ENCODE measurements at regions not wholly inside any gene's neighbourhood (a gene's known extent, or its start where the extent isn't known, plus 50 kb on each side); places are given as distances from the start of the nearest gene placed in this dataset.

DNA sequence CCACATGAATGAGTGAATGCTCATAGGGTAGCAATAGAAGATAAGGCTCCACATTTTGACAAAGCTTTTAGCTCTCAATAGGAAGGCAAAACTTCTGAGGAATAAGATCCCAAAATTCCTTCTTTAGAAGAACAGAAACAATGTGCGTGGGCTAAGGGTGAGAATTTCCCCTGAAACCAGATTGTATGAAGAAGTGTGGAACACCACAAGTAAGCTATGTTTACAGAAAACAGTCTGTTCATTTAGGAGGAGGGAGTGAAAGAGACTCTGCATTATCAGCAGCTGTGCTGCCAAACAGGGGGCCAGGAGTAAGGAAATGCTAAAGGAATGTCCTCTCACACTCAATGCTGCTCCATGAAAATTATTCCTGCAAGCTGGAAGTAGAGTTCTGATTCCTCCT is 851.6 kb downstream of the CENPC start:
- DNase-seq (ENCODE audit: low read depth): no peak

DNA sequence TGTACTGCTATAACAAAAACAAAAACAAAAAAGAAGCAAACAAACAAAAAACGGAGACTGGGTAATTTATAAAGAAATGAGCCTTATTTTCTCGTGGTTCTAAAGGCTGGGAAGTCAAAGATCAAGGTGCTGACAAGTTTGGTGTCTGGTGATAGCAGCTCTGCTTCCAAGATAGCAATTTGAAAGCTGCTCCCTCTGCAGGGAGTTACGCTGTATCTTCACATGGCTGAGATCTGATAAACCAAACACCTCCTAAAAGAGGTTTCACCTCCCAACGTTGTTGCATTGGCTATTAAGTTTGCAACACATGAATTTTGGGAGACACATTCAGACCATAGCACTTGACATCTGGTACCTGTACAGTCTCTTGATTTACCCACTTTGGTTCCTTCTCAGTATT is 854.2 kb downstream of the CENPC start:
- no peak for DNase-seq (ENCODE audit: low read depth)

DNA sequence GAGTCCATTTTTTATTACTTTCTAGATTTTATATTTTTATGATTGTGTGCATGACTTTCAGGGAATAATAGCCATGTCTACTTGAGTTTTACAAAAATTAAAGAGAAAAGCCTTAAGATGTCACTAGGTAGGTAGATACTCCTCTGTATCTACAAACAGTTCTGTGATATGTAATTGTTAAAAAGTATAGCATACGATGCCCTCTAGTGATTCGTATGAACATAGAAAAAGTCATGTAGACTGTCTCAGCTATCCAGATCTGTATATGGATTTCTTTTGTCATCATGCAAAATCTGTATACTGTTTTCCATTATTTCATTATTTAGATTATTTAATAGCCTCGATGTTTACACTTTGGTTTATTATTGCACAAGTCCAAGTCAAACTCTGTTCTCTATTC is 856.6 kb downstream of the CENPC start:
- DNase-seq (ENCODE audit: low read depth): no peak

DNA sequence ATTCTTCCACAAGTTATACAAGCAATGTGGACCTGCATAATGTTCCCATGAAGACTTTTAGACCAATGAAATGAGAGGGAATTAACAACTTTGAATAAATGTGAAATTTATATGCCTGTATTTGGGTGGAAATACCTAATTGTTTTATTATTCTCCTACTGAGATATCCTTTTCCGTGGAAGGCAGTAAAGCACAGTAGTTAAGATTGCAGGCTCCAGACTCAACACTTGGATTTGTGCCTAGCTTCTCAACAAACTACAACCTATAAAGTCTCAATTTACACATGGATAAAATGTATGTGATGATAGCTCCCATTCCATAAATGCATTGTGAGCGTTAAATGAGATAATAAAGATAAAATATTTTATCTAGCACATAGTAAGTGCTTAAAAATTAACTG is 857.8 kb downstream of the CENPC start:
- no peak for DNase-seq (ENCODE audit: low read depth)

- no peak for DNase-seq (ENCODE audit: low read depth)
Observed at GRCh38 chr4:66681962-66682361, 863.3 kb downstream of the CENPC start.

DNA sequence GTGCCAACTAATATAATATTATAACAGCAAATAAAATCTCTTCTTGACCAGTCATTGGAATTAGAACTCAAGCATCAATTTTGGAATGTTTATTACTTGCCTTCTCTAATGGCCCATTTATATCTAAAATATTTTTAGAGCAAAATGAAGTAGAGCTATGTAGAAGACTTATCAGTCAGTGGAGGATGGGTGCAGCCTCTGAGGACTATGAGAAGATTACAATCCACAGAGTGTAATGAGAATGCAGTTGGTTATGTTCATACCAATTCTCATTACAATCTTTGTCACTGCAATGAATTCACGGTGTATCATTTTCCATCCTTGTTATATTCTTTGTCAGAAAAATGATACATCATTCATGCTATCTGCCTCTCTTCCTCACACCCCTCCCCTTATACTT is 878.1 kb downstream of the CENPC start:
- DNase-seq (ENCODE audit: low read depth): no peak

DNA sequence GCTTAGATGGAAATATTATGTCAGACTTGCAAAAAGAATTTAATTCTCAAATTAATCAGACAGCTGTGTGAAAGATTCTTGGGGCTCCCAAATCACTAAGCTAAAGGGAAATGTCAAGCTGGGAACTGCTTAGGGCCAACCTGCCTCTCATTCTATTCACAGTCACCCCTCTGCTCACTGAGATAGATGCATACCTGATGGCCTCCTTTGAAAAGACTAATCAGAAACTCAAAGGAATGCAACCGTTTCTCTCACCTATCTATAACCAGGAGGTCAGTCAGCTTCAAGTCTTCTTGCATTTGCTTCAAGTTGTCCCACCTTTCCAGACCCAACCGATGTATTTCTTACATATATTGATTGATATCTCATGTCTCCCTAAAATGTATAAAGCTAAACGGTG is 882.7 kb downstream of the CENPC start:
- no peak for DNase-seq (ENCODE audit: low read depth)

- no peak for DNase-seq (ENCODE audit: low read depth)
Observed at GRCh38 chr4:66658809-66659208, 886.5 kb downstream of the CENPC start.

DNA sequence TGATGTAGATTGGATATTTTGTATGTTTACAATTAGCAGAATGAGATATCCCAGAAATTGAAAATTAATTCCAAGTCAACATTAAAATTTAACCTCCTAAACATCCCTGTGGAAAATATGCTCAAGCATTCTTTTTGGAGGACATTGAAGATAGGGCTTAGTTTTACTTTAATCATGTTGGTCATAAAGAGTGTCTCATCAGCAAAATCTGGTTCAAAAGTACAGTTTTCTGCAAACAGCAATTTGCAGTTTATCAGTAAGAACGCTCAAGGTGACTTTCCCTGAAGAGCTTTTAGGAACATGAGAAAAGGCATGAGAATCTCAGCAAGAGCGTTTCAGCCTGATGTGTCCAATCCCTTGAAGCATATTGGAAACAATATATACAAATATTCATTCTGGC is 889.8 kb downstream of the CENPC start:
- no peak for DNase-seq (ENCODE audit: low read depth)

GRCh38 chr4:66653937-66654336 is 891.4 kb downstream of the CENPC start:
- no peak for DNase-seq (ENCODE audit: low read depth)

DNA sequence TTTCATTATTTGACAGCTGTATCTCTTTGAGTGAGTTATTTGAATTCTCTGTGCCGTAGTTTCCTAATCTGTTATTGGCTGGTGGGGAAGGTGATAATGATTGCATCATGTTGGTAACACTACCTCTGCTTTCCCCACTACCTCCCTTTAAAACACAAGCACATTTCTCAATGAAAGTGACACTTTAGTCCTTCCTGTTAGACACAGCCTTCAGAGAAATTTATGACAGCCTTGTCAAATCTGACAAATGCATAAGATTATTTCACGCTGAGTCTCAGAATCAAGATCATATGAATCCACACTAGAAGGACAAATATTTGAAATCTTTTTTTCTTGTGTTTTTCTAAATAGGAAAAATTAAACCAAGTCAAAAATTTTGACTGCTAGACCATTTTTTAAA is 896.1 kb downstream of the CENPC start:
- no peak for DNase-seq (ENCODE audit: low read depth)

DNA sequence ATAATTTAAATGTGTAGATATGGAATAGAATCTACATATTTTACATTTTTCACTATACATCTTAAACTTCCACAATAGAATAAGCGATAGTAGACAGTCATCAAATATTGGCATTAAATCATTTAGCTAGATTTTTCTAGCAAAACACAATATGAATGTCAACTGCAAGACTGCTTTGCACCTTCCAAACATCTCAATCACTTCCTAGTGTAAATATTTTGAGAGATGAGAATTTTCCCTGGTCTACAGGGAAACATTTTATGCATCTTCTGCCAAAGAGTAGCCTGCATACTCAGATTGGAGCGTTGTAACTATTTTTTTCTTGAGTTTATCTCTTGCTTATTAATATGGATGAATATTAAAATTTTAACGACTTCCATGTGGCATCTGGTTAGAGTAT is 897.4 kb downstream of the CENPC start:
- DNase-seq (ENCODE audit: low read depth): no peak

- DNase-seq (ENCODE audit: low read depth): no peak
Observed at GRCh38 chr4:66647476-66647875, 897.8 kb downstream of the CENPC start.

DNA sequence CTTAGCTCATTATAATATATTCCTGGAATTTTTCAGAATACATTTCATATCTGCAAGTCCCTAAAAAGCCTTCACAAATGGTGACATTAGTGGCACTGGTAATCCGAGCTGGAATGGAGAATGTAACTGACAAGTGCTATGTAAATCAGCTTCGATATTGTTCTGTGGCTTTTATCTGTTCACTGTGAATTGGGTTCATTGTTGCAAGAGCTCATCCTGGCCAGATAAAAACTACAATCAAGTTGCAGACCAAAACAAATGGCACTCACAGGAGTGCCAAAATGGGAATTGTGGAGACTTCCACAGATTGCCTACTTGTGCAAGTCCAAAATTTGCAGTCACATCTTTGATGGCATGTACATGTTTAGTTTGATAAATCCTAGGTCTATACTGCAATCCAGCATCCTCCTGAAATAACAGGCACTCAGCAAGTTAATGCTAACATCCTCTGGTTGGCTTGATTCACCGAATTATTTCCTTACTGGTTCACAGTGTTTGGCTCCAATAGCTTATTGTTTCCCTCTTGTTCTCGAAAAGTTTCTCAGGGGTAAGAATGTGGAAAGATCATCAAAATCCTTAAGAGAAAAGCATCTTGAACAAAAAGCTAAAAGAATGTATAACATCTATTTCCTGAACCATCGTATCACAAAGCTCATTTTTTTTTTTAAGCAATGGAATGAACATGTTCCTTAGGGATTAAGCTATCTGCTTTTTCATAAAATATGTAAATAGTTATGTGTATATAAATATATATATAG is 904.9 kb downstream of the CENPC start:
- DNase-seq (ENCODE audit: low read depth): no peak

DNA sequence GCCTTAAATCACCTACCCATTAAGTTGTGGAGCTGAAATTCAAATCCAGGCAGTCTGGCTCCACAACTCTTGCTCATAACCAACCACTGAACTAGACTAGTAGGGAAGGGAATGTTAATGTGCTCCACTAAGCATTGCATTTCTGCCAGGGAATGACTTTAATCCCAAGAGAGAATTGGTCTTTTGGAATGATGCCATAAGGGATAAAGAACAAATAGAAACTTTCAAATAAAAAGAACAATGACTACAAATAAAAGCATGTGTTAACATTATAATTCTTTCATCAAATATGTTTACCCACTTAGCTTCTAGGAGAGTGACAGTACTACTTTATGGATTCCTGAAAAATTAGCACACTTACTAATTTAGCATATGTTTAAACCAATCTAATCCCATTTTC is 905.9 kb downstream of the CENPC start:
- no peak for DNase-seq (ENCODE audit: low read depth)

DNA sequence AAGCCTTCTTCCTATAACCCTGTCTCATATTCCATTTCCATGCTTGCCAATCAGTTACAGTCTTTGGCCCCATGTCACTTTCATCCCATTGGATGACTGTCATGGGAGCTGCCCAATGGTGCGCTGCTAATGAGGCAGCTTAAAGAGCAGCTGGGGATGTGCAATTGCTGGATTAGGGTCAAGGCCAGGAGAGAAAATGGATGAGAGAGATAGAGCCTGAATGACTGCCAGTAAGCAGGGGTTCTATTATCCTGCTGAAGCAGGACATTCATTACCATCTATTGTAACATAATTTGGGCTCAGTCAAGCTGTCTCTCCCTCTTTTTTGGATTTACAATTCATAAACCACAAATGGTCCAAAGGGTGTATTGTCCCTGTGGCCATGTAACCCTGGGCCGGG is 909.0 kb downstream of the CENPC start:
- no peak for DNase-seq (ENCODE audit: low read depth)

DNA sequence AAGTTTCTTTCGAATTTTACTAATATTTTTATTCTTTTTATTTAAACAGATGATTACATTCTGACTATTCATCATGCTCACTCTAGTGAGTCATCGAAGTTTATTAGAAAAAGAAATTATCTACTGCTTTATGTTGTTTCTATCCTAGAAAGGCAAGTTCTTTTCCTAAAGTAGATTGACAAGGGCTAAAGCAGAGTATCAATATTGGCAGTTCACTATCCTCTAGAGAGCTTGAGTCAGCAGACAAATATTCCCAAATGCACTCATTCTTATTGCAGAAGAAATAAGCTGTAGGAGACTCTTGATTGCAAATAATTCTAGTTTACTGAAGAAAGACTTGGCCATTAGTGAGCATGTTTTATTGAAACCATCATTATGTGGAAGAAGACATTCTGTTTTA is 911.8 kb downstream of the CENPC start:
- no peak for DNase-seq (ENCODE audit: low read depth)

DNA sequence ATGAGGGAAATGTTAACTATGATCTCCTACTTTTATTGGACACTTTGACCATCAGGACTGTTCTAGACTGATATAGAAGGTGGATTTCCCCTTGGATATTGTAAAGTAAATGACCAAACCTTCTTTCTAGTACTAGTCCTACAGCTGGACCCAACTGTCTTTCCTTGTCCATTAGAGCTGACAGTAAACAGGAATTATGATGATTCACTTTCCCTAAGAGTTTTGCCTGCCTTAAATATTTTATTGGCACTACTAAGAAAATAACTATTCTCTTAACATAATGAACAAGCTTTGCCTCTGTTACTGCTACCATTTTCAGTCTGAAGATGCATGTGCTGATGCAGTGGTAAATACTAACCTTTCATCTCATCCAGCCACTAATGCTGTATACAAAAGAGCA is 915.4 kb downstream of the CENPC start:
- no peak for DNase-seq (ENCODE audit: low read depth)

DNA sequence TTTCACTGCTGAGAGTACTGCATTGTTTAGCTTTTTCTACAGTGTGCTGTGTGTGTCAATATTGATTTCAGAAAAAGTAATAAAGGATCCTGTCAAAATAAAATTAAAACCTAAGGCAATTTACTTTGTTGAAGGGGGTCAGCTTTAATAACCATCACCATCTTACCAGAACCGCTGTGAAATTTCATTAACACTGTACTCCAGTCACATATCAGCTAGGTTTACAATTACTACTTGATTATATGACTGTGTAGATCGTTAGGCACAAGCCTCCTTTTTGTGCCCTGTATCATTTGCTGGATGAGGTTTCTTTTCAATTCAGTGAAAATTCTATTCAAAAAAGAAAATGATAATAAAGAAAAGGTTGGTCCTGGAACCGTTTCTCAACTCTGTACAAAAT is 917.2 kb downstream of the CENPC start:
- DNase-seq (ENCODE audit: low read depth): no peak

DNA sequence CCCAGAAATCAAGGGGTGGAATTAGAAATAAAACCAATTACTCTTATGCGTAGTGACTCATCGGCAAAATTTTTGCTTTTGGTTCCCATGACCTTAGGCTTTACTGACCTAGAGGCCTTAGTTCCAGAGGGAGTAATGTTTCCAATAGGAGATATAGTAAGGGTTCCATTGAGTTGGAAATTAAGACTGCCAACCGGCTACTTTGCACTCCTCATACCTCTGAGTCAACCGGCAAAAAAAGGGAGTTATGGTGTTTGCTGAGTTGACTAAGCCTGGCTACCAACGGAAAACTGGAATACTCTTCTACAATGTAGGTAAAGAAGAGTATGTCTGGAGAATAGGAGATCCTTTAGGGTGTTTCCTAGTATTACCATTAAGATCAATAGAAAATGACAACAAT is 919.8 kb downstream of the CENPC start:
- no peak for DNase-seq (ENCODE audit: low read depth)

GRCh38 chr4:66613591-66613990 is 931.7 kb downstream of the CENPC start:
- DNase-seq (ENCODE audit: low read depth): no peak

DNA sequence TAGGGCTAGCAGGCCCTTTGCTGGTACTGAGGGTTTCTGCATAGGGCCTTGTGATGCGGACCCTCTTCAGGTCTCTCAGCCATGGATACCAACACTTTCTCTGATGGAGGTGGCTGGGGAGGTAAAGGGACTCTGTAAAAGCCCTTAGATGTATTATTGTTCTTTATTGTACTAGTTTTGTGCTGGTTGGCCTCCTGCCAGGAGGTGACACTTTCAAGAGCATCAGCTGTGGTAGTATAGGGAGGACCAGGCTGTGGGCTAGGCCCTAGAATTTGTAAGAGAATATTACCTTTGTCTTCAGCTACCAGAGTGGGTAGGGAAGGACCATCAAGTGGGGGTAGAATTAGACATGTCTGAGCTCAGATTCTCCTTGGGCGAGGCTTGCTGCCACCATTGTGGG is 936.3 kb downstream of the CENPC start:
- no peak for DNase-seq (ENCODE audit: low read depth)

DNA sequence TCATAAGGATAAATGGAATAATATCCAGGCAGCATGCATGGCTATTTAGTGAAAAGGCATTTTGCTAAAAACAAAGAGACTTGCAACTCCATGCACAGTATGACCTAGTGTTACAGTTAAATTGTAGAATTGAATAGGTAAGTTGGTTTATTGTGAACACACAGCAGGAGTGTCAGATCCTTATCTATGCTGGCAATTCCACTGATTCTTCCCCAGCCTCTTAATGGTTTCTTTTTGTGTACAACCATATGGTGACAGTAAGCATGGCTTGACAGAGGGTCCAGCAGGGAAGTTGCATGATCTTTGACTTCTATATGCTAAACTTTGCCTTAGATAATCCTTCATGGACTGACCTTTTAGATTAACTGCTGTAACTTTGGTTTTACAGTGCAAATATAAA is 936.6 kb upstream of the EPHA5 start:
- DNase-seq (ENCODE audit: low read depth): no peak

DNA sequence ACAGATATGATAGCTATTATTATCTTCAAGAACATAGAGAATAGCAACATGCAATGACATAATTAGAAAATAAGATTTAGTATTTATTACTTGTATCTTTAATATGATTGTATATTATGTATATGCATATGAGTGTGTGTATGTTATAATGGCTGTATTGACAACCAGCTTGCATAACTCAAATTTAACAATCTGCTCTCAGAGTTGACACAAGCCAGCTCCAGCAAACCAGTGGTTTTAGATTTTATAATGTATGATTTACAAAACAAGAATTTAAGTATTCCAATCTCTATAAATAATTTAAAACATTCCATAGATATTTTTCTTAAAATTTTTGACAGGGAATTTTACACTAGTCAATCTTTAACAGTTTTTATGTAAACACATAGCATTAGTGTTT is 935.9 kb upstream of the EPHA5 start:
- no peak for DNase-seq (ENCODE audit: low read depth)

GRCh38 chr4:66604192-66604591 is 933.9 kb upstream of the EPHA5 start:
- DNase-seq (ENCODE audit: low read depth): no peak

All from stimulated activated CD8-positive, alpha-beta memory T cell treated with anti-CD3 and anti-CD28 coated beads, Interleukin-15, amount 100 ng/mL, for 24 hours (primary cell).